GM18511 (cell line): ENCODE measurements at regions not wholly inside any gene's neighbourhood (a gene's known extent, or its start where the extent isn't known, plus 50 kb on each side); places are given as distances from the start of the nearest gene placed in this dataset.

Experiments
- ATAC-seq: cut with Tn5 transposase; IDR thresholded peaks from one replicate; pipeline ENCODE4 v1.9.1; 2021; ENCODE audit warnings: mild to moderate bottlenecking, moderate library complexity; ENCODE audit not compliant: unreplicated experiment

- ATAC-seq: no peak
These were observed 178.9 kb downstream of the URI1 start for GRCh38 chr19:30120860-30121484.

GRCh38 chr19:30122431-30122830 is 180.4 kb downstream of the URI1 start:
- ATAC-seq: no peak

- no peak for ATAC-seq
These were observed 181.1 kb downstream of the URI1 start for GRCh38 chr19:30123119-30123518.

- no peak for ATAC-seq
These were observed 181.6 kb downstream of the URI1 start for GRCh38 chr19:30123611-30124010.

- no peak for ATAC-seq
These were observed 186.2 kb downstream of the URI1 start for GRCh38 chr19:30128211-30128610.

GRCh38 chr19:30130356-30131122 is 188.5 kb downstream of the URI1 start:
- no peak for ATAC-seq

GRCh38 chr19:30131246-30131645 is 189.2 kb downstream of the URI1 start:
- no peak for ATAC-seq

- ATAC-seq: no peak
These were observed 189.8 kb downstream of the URI1 start for GRCh38 chr19:30131722-30132291.

GRCh38 chr19:30132343-30133075 is 190.5 kb downstream of the URI1 start:
- ATAC-seq: no peak

GRCh38 chr19:30133803-30134202 is 191.8 kb downstream of the URI1 start:
- no peak for ATAC-seq

GRCh38 chr19:30135093-30135757 is 193.2 kb downstream of the URI1 start:
- ATAC-seq: no peak

GRCh38 chr19:30135797-30136196 is 193.8 kb downstream of the URI1 start:
- ATAC-seq: no peak

GRCh38 chr19:30136611-30137195 is 194.7 kb downstream of the URI1 start:
- ATAC-seq: no peak

GRCh38 chr19:30137747-30138146 is 195.7 kb downstream of the URI1 start:
- ATAC-seq: no peak

GRCh38 chr19:30144242-30144758 is 202.3 kb downstream of the URI1 start:
- ATAC-seq: no peak

GRCh38 chr19:30144802-30145201 is 202.8 kb downstream of the URI1 start:
- no peak for ATAC-seq

GRCh38 chr19:30145467-30145866 is 203.4 kb downstream of the URI1 start:
- ATAC-seq: no peak

GRCh38 chr19:30146346-30146745 is 204.3 kb downstream of the URI1 start:
- ATAC-seq: no peak

GRCh38 chr19:30148039-30148790 is 206.2 kb downstream of the URI1 start:
- ATAC-seq: no peak

- ATAC-seq: no peak
These were observed 206.8 kb downstream of the URI1 start for GRCh38 chr19:30148803-30149202.
